ENCODE measurements at regions not wholly inside any gene's neighbourhood (a gene's known extent, or its start where the extent isn't known, plus 50 kb on each side); places are given as distances from the start of the nearest gene placed in this dataset.

DNA sequence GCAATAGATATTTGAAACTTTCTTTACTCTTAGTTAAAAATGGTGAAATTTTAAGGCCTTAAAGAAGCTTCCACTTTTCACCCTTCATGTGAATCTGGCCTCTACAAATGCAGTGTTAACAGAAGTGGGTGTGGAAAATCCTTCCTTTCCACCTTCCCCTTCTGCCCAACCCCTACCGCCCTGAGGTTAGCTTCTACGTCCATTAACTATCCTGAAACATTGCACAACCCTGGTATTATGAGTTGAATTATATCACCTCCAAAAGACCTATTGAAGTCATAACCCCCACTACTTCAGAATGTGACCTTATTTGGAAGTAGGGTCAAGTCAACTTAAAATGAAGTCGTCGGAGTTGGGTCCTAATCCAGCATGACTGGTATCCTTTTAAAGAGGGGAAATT, 80.8 kb upstream of the ACSL3 start:
- Histone ChIP-seq H3K9me3 (ENCODE audit: control insufficient read depth, low read length) (no peaks in the 10 kb centered on the region), H3K4me3 (ENCODE audit: low read length) (no peak overlapping the region), H3K27me3 (replicated peaks; ENCODE audit: control insufficient read depth, insufficient read depth, low read length) (no peaks in the 10 kb centered on the region), H3K4me1 (ENCODE audit: control insufficient read depth, insufficient read depth, low read length) (peaks cover 7% of the 10 kb centered on the region), H3K9ac (ENCODE audit: low read length) (no peak overlapping the region), H3K36me3 (ENCODE audit: control insufficient read depth, insufficient read depth, low read length, severe bottlenecking) (no peaks in the 10 kb centered on the region)
- DNase-seq (ENCODE audit: low read depth) = no peak

DNA sequence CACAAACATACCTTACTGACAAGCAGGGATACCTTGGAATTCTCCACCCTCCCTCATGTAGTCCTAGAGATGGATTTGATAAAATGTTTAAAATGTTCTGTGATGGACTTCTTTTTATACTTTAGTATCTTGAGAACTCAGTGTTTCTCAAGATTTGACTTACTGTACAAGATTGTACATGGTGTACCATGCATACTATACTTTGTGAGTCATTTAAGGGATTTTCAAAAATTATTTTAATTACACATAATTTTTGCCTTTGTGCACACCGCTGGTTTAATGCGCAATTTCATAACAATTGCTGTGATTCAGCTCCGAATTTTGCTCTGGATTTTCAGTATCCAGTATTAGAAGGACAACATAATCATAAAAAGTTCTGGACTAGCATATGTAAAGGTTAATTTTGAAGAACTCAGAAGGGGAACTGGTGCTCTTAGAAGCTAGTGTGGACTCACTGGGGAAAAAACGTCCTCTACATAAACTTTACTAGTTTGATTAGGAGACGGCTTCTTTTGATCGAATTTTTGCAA, 78.6 kb upstream of the ACSL3 start:
- peaks cover 12% of the 10 kb centered on the region for H3K4me1 ChIP-seq (ENCODE audit: control insufficient read depth, insufficient read depth, low read length)
- no peaks in the 10 kb centered on the region for H3K36me3 ChIP-seq (ENCODE audit: control insufficient read depth, insufficient read depth, low read length, severe bottlenecking)
- H3K4me3 ChIP-seq (ENCODE audit: low read length) = no peak overlapping the region
- no peaks in the 10 kb centered on the region for H3K27me3 ChIP-seq (replicated peaks; ENCODE audit: control insufficient read depth, insufficient read depth, low read length)
- H3K9ac ChIP-seq (ENCODE audit: low read length) = no peak overlapping the region
- DNase-seq (ENCODE audit: low read depth) = peak; percentile 46
- no peaks in the 10 kb centered on the region for H3K9me3 ChIP-seq (ENCODE audit: control insufficient read depth, low read length)

DNA sequence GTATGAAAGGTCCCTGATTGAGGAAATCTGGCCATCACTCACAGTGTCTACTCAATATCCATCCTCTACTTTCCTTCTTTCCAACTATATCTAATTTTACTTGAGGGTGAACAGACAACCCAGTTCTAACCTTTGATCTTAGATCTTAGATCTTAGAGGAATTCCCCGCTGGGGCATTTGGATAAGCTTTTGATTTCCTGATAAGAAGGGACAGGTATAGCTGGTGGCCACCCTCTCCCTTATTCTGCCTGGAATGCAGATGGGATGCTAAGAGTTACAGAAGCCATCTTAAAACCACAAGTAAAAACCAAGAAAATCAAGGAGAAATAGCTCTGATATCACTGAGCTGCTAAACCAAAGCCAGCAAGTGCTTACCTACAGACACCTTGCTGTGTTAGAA, 77.2 kb upstream of the ACSL3 start:
- Histone ChIP-seq H3K36me3 (ENCODE audit: control insufficient read depth, insufficient read depth, low read length, severe bottlenecking) (no peaks in the 10 kb centered on the region), H3K27me3 (replicated peaks; ENCODE audit: control insufficient read depth, insufficient read depth, low read length) (no peaks in the 10 kb centered on the region), H3K9ac (ENCODE audit: low read length) (no peak overlapping the region), H3K4me1 (ENCODE audit: control insufficient read depth, insufficient read depth, low read length) (peaks cover 12% of the 10 kb centered on the region), H3K4me3 (ENCODE audit: low read length) (no peak overlapping the region), H3K9me3 (ENCODE audit: control insufficient read depth, low read length) (no peaks in the 10 kb centered on the region)
- DNase-seq (ENCODE audit: low read depth) = no peak

DNA sequence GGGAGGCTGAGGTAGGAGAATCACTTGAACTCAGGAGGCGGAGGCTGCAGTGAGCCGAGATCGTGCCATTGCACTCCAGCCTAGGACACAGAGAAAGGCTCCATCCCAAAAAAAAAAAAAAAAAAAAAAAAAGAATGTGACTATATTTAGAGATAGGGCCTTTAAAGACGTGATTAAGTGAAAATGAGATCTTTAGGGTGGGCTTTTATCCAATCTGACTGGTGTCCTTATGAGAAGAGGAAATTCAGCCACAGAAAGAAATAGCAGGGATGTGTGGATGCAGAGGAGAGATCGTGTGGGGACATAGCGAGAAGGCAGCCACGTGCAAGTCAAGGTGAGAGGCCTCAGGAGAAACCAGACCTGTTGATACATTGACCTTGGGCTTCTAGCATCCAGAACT, 69.9 kb upstream of the ACSL3 start:
- no peaks in the 10 kb centered on the region for H3K27me3 ChIP-seq (replicated peaks; ENCODE audit: control insufficient read depth, insufficient read depth, low read length)
- no peak overlapping the region for H3K4me3 ChIP-seq (ENCODE audit: low read length)
- H3K36me3 ChIP-seq (ENCODE audit: control insufficient read depth, insufficient read depth, low read length, severe bottlenecking) = no peaks in the 10 kb centered on the region
- no peak overlapping the region for H3K9ac ChIP-seq (ENCODE audit: low read length)
- H3K4me1 ChIP-seq (ENCODE audit: control insufficient read depth, insufficient read depth, low read length) = peaks cover 29% of the 10 kb centered on the region
- H3K9me3 ChIP-seq (ENCODE audit: control insufficient read depth, low read length) = no peaks in the 10 kb centered on the region
- no peak for DNase-seq (ENCODE audit: low read depth)

DNA sequence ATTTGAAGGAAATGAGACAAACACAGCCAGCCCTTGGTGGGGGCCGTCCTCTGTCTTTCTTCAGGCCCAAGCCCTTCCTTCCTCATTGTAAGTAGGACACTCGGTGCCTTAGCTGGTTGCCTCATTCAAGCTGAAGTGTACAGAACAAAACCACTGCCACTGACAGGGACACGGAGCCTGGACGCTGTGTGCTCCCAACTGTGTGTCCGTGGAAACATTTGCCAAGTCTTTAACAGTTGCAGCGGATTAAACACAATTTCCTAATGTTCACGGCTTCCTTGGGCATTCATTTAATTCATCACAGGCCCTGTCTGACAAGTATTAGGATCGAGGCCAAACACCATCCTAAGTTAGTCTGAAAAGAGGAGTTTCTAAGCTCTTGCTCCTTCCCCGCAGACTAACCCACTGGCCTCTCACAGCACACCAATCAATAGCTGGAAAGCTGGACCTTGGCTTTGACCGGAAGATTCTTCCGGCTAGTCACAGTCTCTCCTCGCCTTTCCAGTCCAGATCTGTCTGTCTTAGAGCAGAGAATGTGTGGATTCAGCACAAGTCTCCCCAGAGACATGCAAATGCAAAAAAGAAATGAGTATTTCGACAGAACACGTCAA, 68.7 kb upstream of the ACSL3 start:
- no peaks in the 10 kb centered on the region for H3K9me3 ChIP-seq (ENCODE audit: control insufficient read depth, low read length)
- H3K36me3 ChIP-seq (ENCODE audit: control insufficient read depth, insufficient read depth, low read length, severe bottlenecking) = no peaks in the 10 kb centered on the region
- no peaks in the 10 kb centered on the region for H3K27me3 ChIP-seq (replicated peaks; ENCODE audit: control insufficient read depth, insufficient read depth, low read length)
- DNase-seq (ENCODE audit: low read depth) = no peak
- peak overlapping the region; percentile 26 for H3K4me3 ChIP-seq (ENCODE audit: low read length)
- peaks cover 31% of the 10 kb centered on the region for H3K4me1 ChIP-seq (ENCODE audit: control insufficient read depth, insufficient read depth, low read length)
- peak overlapping the region; percentile 66 for H3K9ac ChIP-seq (ENCODE audit: low read length)

DNA sequence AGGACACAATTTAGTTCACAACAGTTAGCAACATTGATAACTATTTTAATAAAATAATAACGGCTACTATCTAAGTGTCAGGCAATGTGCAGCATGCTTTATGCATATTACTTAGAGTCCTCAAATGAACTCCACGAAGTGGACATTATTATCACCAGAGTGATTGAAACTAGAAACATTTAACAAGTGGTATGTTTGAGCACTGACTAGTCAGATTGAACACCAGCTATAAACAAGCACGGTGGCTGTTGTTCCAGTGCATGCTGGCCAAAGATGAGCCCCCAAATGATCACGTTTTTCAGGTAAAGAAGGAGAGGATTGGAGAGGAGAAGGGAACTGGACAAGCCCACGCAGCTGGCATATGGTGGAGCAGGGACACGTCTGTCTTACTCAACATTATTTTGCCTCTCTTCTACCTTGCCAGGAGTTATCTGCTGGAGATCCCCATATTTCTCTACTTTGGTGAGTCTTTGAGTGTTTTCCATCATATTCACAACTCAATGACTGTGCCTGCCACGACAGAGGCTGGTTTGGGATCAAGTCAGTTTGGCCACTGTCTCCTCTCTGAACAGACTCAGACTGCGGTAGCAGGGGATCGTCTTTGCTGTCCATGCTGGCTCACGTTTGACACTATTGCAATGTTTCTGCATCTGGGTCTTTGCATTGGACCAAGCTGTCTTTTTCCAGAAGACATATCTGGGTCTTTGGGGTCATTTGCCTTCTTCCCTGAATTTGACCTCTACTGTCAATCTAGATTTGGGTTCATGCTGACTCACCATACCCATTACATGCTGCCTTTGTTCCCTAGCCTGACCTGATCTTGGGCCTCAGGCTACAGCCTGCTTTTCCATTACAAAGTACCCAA, 66.0 kb upstream of the ACSL3 start:
- H3K4me3 ChIP-seq (ENCODE audit: low read length) = no peak overlapping the region
- no peaks in the 10 kb centered on the region for H3K27me3 ChIP-seq (replicated peaks; ENCODE audit: control insufficient read depth, insufficient read depth, low read length)
- H3K9me3 ChIP-seq (ENCODE audit: control insufficient read depth, low read length) = no peaks in the 10 kb centered on the region
- H3K4me1 ChIP-seq (ENCODE audit: control insufficient read depth, insufficient read depth, low read length) = peaks cover 35% of the 10 kb centered on the region
- no peak overlapping the region for H3K9ac ChIP-seq (ENCODE audit: low read length)
- no peak for DNase-seq (ENCODE audit: low read depth)
- no peaks in the 10 kb centered on the region for H3K36me3 ChIP-seq (ENCODE audit: control insufficient read depth, insufficient read depth, low read length, severe bottlenecking)

DNA sequence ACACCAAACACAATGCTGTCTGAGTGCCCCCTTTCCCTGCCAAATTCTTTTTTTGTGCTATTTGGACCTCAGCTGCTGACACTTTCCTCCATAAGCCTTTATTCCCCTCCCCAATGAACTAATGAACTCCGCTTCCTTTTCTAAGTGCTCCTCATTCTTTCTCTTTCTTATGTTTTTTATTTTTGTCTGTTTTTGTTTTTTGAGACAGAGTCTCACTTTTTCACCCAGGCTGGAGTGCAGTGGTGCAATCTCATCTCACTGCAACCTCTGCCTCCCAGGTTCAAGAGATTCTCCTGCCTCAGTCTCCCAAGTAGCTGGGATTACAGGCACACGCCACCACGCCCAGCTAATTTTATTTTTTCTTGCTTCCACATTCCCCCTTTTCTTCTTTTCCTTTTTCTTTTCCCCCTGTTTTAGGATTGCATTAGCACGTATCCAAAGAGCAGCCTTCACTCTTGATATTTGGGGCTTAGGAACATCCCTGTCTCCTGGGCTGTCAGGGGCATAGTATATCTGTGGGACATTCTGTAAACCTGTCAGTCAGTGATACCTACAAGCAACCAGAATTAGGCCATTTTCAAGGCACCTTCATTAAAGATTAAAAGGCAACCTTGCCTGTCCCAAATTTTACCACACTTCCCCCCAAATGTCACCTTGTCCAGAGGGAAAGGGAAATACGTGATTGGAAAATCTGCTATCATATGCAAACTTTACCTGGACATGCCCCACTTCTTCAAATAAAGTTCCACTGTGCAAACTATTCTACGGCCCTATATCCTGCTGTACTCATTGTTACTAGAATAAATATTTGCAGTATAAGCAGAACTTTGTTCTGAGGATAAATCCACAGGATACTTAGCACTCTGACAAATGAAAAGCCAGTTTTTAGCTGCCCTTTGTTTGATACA, 65.1 kb upstream of the ACSL3 start:
- Histone ChIP-seq H3K4me1 (ENCODE audit: control insufficient read depth, insufficient read depth, low read length) (peaks cover 35% of the 10 kb centered on the region), H3K36me3 (ENCODE audit: control insufficient read depth, insufficient read depth, low read length, severe bottlenecking) (no peaks in the 10 kb centered on the region), H3K27me3 (replicated peaks; ENCODE audit: control insufficient read depth, insufficient read depth, low read length) (no peaks in the 10 kb centered on the region), H3K9me3 (ENCODE audit: control insufficient read depth, low read length) (no peaks in the 10 kb centered on the region), H3K9ac (ENCODE audit: low read length) (no peak overlapping the region), H3K4me3 (ENCODE audit: low read length) (no peak overlapping the region)
- DNase-seq (ENCODE audit: low read depth) = no peak

DNA sequence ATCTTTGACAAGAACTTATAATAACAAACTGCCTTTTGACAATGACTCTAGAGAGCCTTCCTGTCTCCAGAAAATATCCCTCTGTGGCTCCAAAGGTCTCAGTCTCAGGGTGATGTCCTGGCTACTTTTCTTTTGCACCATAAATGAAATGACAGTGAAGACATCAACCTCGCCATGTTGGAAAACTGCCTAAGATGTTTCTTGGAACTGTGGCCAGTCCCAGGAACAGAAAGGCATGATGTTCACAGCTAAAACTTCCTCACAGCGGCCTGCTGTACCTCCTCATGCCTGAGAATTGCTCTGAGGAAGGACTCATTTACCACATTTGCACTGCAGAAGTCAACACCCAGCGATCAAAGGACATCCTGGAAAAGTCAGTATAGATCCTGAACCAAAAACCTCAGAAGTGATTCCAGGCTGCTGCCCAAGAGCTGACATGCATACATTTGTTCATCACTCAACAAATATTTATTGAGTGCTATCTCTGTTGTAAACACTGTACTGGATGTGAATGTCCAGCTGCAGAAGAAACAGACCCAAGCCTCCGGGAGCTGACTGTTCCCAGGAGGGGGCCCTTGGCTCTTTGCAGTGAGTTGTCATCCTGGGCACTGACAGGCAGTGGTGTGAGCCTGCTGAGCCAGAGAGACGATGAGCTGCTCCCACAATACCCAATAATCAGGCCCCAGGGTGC, 64.3 kb upstream of the ACSL3 start:
- no peaks in the 10 kb centered on the region for H3K27me3 ChIP-seq (replicated peaks; ENCODE audit: control insufficient read depth, insufficient read depth, low read length)
- DNase-seq (ENCODE audit: low read depth) = peak; percentile 13

DNA sequence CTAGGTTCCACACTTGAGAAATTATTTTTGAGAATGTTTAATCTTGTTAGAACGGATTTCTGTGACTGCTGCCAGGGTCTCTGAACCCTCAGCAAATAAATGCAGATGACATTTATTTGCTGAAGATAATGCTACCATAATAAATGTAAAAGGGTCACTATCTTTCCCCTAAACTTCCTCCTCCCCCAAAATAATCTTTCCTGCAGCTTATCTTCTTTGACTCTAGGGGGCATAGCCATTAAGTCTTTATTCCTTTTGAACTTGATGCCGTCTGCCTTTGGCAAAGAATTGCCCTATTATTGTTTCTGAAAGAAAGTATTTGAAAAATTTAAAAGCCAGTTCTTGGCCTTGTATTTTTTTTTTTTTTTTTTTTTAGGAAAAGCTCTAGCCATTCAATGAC, 63.6 kb upstream of the ACSL3 start:
- peak; percentile 62 for DNase-seq (ENCODE audit: low read depth)
- Histone ChIP-seq H3K36me3 (ENCODE audit: control insufficient read depth, insufficient read depth, low read length, severe bottlenecking) (no peaks in the 10 kb centered on the region), H3K4me3 (ENCODE audit: low read length) (no peak overlapping the region), H3K4me1 (ENCODE audit: control insufficient read depth, insufficient read depth, low read length) (peaks cover 24% of the 10 kb centered on the region), H3K9ac (ENCODE audit: low read length) (peak overlapping the region; percentile 9), H3K9me3 (ENCODE audit: control insufficient read depth, low read length) (no peaks in the 10 kb centered on the region), H3K27me3 (replicated peaks; ENCODE audit: control insufficient read depth, insufficient read depth, low read length) (no peaks in the 10 kb centered on the region)

More for the DNA sequence above, 64.3 kb upstream of the ACSL3 start:
- Histone ChIP-seq H3K9ac (ENCODE audit: low read length) (peak overlapping the region; percentile 9), H3K9me3 (ENCODE audit: control insufficient read depth, low read length) (no peaks in the 10 kb centered on the region), H3K4me3 (ENCODE audit: low read length) (no peak overlapping the region), H3K4me1 (ENCODE audit: control insufficient read depth, insufficient read depth, low read length) (peaks cover 31% of the 10 kb centered on the region), H3K36me3 (ENCODE audit: control insufficient read depth, insufficient read depth, low read length, severe bottlenecking) (no peaks in the 10 kb centered on the region)

DNA sequence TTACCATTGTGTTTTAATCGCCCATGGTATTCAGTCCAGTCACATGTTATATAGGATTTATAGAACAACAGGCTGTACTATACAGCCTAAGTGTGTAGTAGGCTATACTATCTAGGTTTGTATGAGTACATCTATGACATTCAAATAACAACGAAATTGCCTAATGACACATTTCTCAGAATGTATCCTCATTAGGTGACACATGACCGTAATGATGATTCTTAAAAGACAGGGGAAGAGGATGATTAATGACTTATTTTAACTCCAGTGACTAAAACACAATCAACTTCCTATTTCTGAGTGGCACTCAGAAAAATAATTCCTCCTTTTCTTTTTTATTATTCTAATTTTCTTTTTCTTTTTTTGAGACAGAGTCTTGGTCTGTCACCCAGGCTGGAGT, 63.0 kb upstream of the ACSL3 start:
- Histone ChIP-seq H3K9me3 (ENCODE audit: control insufficient read depth, low read length) (no peaks in the 10 kb centered on the region), H3K4me3 (ENCODE audit: low read length) (no peak overlapping the region), H3K36me3 (ENCODE audit: control insufficient read depth, insufficient read depth, low read length, severe bottlenecking) (no peaks in the 10 kb centered on the region), H3K9ac (ENCODE audit: low read length) (no peak overlapping the region), H3K4me1 (ENCODE audit: control insufficient read depth, insufficient read depth, low read length) (peaks cover 19% of the 10 kb centered on the region), H3K27me3 (replicated peaks; ENCODE audit: control insufficient read depth, insufficient read depth, low read length) (no peaks in the 10 kb centered on the region)
- no peak for DNase-seq (ENCODE audit: low read depth)
